HG03354 (cell line): ENCODE measurements at regions not wholly inside any gene's neighbourhood (a gene's known extent, or its start where the extent isn't known, plus 50 kb on each side); places are given as distances from the start of the nearest gene placed in this dataset.
"Not testable (repeated sequence)": the region's sequence is repeated elsewhere in the genome, so short reads cannot be mapped to it uniquely, and the experiment has no call there.

ENCODE experiments used
- ATAC-seq: cut with Tn5 transposase; IDR thresholded peaks from one replicate; pipeline ENCODE4 v1.9.1; 2021; ENCODE audit warnings: mild to moderate bottlenecking; ENCODE audit not compliant: unreplicated experiment, poor library complexity, severe bottlenecking

- ATAC-seq = no peak
Measured at GRCh38 chr13:23947893-23948292, 50.6 kb upstream of the C1QTNF9B start.

GRCh38 chr13:23949200-23949599 is 51.9 kb upstream of the C1QTNF9B start:
- ATAC-seq = no peak

- ATAC-seq = no peak
Measured at GRCh38 chr13:23949736-23950135, 52.4 kb upstream of the C1QTNF9B start.

- no peak for ATAC-seq
Measured at GRCh38 chr13:23950736-23951510, 53.6 kb upstream of the C1QTNF9B start.

GRCh38 chr13:23952796-23953195 is 55.5 kb upstream of the C1QTNF9B start:
- no peak for ATAC-seq

- no peak for ATAC-seq
Measured at GRCh38 chr13:23953860-23954512, 56.7 kb upstream of the C1QTNF9B start.

GRCh38 chr13:23955064-23955463 is 57.8 kb upstream of the C1QTNF9B start:
- no peak for ATAC-seq

GRCh38 chr13:23956106-23956505 is 58.8 kb upstream of the C1QTNF9B start:
- no peak for ATAC-seq

GRCh38 chr13:23957981-23958380 is 60.7 kb upstream of the C1QTNF9B start:
- no peak for ATAC-seq

- ATAC-seq = no peak
Measured at GRCh38 chr13:23959231-23959862, 62.0 kb upstream of the C1QTNF9B start.

GRCh38 chr13:23960566-23961156 is 63.4 kb upstream of the C1QTNF9B start:
- no peak for ATAC-seq

- ATAC-seq = no peak
Measured at GRCh38 chr13:23963184-23963931, 66.1 kb upstream of the C1QTNF9B start.

GRCh38 chr13:23963947-23964346 is 66.6 kb upstream of the C1QTNF9B start:
- no peak for ATAC-seq

GRCh38 chr13:23965346-23965745 is 68.0 kb upstream of the C1QTNF9B start:
- no peak for ATAC-seq

GRCh38 chr13:23966221-23966690 is 69.0 kb upstream of the C1QTNF9B start:
- no peak for ATAC-seq

- peak; percentile 75 for ATAC-seq
Measured at GRCh38 chr13:23966691-23967615, 69.7 kb upstream of the C1QTNF9B start.

GRCh38 chr13:23967792-23968191 is 70.5 kb upstream of the C1QTNF9B start:
- ATAC-seq = not testable (repeated sequence)

- ATAC-seq = no peak
Measured at GRCh38 chr13:23969647-23970046, 72.3 kb upstream of the C1QTNF9B start.
